Endothelial cell of umbilical vein (primary cell): ENCODE measurements at regions not wholly inside any gene's neighbourhood (a gene's known extent, or its start where the extent isn't known, plus 50 kb on each side); places are given as distances from the start of the nearest gene placed in this dataset.

ENCODE experiments used
- POLR2A ChIP-seq: IDR thresholded peaks from 2 replicates; pipeline ENCODE4 v1.6.1; 2012; ENCODE audit warnings: low read depth, mild to moderate bottlenecking, control low read depth, low read length
- POLR2AphosphoS5 ChIP-seq: IDR thresholded peaks from 2 replicates; pipeline ENCODE4 v1.6.1; 2012; ENCODE audit warnings: low read depth, mild to moderate bottlenecking, control low read depth, low read length, moderate library complexity; ENCODE audit not compliant: insufficient read depth
- TF ChIP-seq, protein P1 (sequence below), 2 donors: IDR thresholded peaks; 1 replicate in 1 of 2; 2 replicates in 1 of 2; pipeline ENCODE4 v1.5.1; 2011; ENCODE audit warnings: low read length in 2 of 2, mild to moderate bottlenecking in 2 of 2, moderate library complexity in 2 of 2, control low read depth in 1 of 2, inconsistent platforms in 1 of 2, low read depth in 1 of 2; ENCODE audit not compliant: insufficient read depth in 1 of 2; ENCODE audit errors: extremely low read depth in 1 of 2

- TF ChIP-seq, protein P1, sequence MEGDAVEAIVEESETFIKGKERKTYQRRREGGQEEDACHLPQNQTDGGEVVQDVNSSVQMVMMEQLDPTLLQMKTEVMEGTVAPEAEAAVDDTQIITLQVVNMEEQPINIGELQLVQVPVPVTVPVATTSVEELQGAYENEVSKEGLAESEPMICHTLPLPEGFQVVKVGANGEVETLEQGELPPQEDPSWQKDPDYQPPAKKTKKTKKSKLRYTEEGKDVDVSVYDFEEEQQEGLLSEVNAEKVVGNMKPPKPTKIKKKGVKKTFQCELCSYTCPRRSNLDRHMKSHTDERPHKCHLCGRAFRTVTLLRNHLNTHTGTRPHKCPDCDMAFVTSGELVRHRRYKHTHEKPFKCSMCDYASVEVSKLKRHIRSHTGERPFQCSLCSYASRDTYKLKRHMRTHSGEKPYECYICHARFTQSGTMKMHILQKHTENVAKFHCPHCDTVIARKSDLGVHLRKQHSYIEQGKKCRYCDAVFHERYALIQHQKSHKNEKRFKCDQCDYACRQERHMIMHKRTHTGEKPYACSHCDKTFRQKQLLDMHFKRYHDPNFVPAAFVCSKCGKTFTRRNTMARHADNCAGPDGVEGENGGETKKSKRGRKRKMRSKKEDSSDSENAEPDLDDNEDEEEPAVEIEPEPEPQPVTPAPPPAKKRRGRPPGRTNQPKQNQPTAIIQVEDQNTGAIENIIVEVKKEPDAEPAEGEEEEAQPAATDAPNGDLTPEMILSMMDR (IDR thresholded peaks at IDR 0.05; ENCODE audit: extremely low read depth in 1 of 2, insufficient read depth in 1 of 2, low read depth in 1 of 2, low read length in 2 of 2): no peak
- no peak for TF ChIP-seq POLR2A
- no peak for TF ChIP-seq POLR2AphosphoS5
Measured at GRCh38 chr7:138245216-138245615, 169.0 kb downstream of the AKR1D1 start.
